CD4-positive, alpha-beta T cell treated with Interleukin-10 for 1 hour (primary cell): ENCODE measurements at regions not wholly inside any gene's neighbourhood (a gene's known extent, or its start where the extent isn't known, plus 50 kb on each side); places are given as distances from the start of the nearest gene placed in this dataset.
"Not testable (repeated sequence)": the region's sequence is repeated elsewhere in the genome, so short reads cannot be mapped to it uniquely, and the experiment has no call there.

ENCODE experiments used
- DNase-seq: peaks from one replicate; pipeline ENCODE4 v3.0.0-alpha.2; 2020

DNA sequence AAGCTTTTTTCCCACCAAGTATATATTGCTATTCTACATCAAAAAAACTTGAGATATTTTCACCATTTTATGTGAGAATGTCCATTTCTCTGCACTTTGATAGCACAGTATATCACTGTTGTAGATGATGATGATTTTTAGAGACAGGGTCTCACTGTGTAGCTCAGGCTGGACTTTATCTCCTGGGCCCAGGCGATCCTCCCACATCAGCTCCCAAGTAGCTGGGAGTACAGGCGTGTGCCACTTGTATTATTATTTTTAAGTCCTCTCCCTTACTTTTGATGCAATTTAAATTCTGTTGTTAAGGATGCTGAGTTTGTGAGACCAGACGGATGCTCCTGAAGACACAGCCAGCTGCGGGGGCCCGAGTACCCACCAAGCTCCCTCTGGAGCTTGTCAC is 326.8 kb downstream of the QKI start:
- DNase-seq = no peak

DNA sequence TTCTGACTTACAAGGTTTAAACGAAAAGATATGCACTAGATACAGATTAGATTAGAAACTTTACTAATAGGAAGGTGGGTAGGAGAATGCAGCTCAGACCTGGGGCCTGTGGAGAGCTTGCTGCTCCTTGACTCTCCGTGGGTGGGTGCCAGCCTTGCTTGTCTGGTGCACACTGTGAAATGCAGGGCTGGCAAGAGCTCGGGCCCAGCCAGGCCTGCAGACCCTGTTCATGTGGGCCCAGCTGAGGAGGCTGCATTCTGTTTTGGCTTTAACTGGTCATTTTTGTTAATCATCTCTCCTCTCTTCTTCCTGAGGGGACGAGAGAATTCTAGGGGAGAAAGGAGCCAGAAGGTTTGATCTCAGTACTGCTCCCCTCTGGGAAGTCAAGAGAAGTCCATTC is 325.4 kb downstream of the QKI start:
- no peak for DNase-seq

DNA sequence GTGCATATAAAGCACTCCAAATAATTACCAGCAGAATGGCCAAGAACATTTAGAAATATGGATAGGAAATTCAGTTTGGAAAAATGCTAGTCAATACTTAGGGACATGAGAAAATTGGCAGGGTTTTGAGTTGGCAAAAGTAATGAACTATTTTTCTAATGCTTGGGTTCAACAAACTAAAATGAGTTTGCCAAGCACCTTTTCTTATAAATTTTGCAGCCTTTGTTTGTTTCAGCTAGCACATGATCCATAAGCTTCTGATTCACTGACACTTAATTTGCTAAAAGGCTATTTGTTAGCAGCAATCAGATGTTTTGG is 324.8 kb downstream of the QKI start:
- no peak for DNase-seq

DNA sequence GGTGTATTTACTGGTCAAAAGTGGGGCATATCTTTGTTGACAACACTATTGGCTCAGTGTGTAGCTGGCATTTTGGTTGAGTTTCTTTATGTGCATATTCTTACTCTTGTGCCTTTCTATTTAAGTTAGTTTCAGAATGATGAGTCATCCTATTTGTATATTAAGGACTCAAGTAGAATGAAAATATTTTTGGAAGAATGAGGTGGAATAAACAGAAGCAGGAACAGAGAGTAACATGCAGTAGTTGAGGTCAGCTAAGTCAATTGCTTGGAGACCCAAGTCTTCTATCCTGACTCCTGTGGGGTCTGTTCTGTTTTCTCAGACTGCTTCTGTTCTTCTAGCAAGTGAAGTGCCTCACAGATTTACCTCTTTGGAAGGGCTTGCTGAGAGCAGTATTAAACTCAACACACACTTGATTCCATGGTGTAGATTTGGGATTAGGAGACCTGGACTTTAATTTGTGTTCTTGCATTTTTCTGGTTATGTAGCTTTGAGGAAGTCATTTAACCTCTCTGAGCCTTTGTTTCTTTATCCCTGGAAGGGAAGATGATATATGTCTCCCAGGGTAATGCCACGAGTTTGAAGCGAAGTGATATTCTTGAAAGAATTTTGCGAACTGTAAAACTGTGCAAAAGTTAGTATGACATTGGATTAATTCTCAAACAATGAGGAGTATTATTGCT is 324.3 kb downstream of the QKI start:
- DNase-seq = no peak

DNA sequence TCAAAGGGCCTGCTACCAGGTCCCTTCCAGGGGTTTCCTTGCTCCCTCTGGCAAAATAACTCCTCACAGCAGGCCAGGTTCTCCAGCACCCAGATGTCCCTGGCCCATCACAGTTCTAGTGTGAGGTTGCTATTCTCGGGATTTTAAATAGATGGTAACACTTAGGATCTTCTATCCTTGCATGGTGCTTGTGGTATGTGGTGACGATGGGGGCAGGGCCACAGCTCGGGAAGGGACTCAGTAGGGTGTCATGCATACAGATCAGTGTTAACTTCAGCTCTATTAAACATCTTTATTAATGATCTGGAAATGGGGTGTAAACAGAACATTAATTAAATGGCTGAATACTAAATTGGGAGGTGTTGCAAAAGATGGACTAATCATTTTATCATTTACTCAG is 323.8 kb downstream of the QKI start:
- DNase-seq = no peak

DNA sequence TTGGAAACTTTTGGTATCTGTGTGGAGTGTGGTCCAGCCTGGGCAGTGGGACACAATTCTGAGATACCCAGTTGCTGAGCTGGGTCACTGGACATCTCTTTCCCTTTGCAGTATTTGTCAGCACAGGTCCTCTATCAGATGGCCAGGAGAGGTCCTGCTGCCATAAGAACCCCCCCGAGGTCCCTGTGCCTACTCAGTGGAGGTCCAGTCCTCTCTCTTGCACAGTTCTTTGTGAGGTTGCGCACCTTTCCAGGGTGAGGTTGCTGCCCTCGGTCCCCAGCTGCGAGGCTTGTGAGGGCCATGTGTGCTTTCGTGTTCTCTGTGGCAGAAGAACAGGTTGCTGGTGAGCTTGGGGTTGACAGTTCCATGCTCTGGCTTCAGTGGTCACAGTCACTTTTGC is 320.6 kb downstream of the QKI start:
- DNase-seq = no peak

DNA sequence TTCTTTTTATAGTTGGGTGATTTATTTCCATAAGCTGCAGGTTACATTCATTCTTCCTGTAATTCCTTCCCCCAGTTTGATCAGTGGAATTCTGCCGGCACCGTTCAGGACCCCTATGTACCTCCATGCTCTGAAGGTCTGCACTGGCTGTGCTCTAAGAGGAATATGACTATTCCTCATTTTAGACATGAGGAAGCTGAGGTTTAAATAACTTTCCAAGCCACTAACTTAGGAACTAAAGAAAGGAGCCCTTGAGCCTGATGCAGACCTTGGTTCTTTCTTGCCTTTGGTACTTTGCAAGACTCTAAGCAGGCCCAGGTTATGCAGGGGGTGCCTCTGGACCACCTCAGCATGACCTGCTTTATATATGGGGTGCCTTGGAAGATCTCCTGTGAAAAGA is 318.5 kb downstream of the QKI start:
- DNase-seq = no peak

DNA sequence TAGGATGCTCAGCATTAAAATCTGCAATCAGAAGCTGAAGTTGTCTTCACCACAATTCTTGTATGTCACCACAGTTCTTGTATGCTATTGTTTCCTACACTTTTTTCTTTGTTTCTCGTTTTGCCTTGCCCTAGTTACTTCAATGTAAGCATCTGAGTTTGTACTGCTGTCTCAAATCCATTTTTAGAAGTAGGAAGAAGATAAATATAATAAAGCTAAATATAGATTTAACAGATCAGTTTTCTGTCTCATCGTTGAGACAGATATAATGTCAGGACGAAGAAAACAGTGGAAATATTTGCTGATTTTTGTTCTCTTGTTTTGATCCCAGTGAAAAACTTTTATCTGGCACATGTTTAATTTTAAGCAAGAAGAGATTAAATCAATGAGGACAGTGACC is 318.0 kb downstream of the QKI start:
- no peak for DNase-seq

DNA sequence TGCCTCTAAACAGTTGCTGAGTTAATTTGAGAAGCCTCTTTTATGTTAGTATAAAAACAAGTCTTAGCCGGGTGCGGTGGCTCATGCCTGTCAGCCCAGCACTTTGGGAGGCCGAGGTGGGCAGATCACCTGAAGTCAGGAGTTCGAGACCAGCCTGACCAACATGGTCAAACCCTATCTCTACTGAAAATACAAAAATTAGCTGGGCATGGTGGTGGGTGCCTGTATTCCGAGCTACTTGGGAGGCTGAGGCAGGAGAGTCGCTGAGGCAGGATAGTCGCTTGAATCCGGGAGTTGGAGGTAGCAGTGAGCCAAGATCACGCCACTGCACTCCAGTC is 317.5 kb downstream of the QKI start:
- DNase-seq = not testable (repeated sequence)

DNA sequence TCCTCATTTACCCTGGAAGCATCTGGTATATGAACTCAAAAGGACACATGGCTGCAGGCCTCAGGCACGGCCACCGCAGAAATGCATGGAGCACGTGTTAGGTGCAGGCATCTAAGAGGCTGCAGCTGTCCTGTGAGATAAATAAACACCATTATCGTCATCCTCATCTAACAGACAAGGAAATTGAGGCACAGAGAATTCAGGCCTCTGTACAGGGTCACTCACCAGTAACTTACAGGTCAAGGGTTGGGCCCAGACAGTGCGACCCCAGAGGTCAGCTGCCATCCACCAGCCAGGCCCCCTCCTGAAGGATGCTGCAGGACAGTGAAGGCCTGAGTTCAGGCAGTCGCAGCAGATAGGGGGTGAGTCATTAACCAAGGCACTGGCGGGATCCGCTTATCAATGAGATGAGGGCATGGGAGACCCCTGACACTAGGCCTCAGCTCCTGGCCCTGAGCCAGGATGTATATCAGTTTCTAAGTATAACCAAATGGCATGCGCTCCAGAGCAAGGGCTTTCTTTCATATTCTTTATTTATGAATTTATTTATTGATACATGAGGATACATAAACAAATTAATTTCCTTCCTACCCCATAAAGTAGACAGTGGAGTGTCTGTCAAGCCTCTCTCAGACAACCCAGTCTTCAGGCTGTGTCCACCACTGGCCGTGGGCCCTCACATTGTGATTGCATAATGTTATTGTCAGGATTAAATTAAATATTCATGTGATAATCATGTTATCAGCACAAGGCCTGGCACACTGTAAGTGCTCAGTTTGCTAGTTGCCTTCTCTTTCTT is 316.9 kb downstream of the QKI start:
- no peak for DNase-seq

DNA sequence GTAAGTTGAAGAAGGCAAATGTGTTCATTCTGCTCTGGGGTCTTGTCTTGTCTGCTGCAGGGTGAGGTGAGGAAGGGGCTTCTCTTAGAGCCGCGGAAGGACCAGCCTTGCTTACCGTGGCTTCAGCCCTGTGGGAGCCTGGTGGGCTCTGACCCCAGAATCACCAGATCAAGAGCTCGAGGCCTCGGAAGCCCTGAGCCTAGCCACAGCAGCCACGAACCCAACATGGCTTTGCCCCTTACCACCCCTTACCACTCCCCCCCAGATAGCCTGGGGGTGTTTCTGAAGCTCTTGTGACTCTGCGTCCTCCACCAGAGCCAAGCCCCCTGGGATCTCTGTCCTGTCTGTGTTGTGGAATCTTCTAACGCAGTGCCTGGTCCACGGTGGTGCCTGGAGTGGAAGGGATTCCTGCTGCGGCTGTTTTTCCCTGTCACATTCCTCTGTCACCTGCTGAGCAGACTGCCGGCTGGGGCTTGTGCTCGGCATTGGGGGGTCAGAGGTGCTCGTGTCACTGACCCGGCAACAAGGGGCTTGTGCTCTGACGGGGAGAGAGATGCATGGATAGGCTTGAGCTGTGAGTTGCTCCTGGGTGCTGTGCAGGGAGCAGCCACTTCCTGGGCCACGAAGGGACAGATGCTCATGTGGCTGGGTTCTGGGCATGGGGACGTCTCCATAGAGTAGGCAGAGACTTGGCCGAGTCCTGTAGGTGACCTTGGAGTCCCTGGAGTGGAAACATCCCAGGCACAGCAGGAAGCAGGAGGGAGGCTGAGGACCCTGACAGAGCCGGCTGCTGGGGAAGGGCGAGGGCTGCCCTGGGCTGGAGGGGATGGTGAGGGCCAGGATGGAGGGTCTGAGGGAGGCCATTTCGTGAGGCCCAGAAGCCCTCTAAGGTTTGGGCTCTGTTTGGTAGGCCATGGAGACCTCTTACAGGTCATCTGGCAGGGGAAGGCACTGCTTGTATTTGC is 316.0 kb downstream of the QKI start:
- no peak for DNase-seq

DNA sequence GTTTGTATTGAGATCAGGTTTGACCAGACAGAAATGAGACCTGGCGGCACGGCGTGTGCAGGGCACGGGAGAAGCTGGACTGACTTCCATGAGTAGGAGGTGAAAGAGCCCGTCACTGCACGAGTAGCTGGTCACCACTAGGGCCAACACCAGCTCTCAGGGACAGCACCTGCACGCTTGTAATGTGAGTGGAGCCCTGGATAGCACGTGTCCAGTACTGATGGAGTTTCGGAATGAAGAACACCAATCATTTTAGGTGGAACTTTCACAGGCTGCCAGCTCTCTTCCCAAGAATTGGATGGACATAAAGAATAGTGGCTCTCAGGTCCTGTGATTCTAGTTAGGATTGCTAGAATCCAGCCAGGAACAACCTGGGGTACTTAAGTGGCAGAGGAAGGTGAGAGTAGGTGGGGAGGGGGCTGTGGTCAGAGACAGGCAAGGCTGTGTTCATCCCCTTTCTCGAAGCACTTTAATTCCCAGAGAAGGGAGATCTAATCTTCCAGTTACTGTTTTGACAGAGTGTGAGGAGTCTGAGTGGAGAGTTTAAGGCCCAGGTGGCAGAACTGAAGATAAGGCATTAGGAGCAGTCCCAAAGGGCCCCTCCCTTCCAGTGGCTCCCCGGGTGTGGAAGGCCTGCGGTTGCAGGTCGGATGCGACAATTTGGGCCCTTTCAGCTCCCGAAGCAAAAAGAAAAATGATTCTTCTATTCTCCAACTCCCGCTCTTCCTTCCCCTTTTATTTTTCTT is 314.8 kb downstream of the QKI start:
- no peak for DNase-seq

DNA sequence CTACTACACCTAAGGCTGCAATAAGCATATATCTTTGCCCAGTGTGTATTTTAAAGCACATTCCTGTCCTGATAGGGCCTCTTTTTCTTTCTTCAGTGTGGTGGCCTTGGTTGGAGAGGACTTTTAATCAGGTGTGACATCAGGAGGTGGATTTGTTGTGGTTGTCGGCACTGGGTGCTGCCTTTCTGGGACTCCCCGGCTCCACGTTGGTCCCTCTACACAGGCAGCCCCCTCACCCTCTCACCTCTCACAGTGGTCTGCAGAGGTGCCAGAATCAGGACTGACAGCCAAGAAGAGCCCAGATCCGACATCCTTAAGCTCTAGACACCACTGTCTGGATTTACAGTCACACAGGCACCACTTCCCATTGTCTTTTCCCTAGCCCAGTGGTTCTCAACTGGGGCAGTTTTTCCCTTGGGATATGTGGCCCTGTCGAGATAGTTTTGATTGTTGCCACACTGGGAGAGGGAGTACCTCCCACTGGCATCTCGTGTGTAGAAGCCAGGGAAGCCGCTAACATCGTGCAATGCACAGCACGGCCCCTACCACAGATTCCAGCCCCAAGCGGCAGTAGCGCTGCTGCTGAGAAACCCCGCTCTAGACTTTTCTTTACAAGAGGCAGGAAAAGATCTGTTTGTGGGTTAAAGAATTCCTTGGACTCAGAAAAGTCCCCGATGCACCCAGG is 314.1 kb downstream of the QKI start:
- no peak for DNase-seq

DNA sequence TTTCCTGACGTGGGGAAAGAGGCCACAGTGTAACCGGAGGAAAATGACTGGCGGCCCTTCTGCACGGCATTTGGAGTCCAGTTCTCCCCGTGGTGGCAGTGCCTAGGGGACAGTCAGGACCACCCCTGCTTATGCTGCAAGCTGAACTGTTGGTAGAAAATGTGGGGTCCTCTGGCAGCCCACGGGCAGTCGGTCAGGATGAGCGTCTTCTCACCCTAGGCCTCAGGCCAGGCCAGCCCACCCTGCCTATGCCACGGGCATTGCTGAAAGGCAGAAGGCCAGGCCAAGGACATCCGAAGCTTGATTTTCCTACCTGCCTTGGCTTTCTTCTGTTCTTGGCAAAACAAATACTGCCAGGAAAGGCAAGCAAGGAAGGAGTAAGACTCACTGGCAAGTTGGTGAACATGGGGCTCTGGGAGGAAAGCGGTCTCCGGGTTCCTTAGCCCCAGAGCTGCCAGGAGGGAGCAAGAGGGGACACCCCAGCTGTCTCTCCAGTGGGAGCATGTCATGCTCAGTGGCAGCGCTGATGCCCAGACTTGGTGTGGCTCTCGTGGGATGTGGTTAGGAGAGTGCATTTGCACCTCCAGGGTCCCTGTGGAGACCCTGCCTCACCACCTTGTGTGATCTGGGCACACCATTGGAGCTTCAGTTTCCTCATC is 311.6 kb downstream of the QKI start:
- no peak for DNase-seq

DNA sequence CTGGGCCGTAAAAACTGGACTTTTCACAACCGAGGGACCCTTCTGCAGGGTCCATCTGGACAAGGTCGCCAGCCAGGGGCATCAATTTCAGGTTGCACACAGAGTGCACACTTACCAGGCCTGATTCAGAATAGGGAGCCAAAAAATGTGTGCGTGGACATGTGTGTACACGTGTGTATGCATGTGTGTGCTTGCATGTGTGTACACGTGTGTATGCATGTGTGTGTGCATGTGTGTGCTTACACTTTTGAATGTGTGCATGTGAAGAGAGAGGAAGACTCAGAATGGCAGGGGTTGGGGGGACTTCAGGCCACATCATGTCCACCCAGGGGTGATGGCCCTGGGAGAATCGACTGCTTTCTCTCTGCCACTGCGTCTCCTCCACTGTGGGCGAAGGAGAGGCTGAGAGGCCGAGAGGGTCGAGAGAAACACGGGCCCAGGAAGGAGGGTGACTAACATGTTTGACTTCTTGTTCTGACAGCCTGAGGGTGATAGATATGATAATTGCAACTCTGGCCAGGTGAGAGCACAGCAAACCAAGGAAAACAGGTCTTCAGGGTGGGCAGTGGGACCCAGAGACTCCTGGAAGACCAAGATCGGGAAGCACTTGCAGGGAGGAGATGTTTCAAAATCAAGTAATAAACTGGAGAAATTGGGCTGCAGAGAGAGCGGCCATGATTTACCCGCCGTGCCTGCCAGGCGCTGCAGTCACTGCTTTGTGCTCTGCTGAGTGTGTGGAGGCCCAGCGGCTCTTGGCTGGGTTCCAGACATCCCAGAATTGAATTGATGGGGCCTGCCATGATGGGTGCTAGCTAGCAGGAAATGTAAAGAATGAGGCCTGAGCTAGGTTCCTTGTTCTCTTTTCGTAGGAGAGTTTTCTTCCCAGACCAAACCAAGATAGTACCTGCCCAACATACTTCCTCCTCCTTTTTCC is 310.8 kb downstream of the QKI start:
- no peak for DNase-seq

DNA sequence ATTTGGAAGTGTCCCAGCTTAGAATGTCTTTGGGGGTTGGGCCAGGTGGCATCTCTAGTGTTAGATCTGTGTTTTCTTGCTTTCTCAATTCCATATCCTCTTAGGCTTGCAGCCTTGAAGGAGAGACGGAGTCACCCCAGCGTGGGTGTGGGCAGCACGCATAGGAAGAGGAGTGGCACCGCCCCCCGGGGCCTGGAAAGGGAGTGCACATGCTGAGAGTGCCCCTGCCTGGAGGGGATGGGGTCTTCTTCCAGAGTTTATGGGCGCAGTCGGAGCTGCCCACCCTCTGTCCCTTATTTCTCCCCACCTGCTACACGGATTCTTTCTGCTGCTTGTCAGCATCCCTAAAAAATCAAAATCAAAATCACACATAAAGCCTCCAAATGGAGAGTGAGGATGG is 309.7 kb downstream of the QKI start:
- DNase-seq = no peak

DNA sequence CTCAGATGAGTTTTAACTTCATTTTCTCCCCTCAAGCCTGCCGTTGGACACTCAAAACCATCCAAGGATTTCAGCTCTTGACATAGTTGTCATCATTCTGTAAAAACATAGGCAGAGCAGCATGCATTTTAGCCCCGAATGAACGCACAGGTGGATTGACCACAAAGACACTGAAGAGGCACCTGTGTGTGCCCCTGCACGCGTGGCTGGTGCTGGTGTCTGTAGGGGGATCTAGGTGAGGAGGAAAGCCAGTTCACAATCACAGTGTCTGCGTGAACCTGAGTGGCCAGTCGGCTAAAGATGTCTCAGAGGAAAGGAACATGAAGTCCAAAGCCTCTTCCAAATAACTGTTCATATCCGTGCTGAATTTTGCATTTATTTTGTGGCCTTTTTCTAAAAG is 309.2 kb downstream of the QKI start:
- DNase-seq = no peak

DNA sequence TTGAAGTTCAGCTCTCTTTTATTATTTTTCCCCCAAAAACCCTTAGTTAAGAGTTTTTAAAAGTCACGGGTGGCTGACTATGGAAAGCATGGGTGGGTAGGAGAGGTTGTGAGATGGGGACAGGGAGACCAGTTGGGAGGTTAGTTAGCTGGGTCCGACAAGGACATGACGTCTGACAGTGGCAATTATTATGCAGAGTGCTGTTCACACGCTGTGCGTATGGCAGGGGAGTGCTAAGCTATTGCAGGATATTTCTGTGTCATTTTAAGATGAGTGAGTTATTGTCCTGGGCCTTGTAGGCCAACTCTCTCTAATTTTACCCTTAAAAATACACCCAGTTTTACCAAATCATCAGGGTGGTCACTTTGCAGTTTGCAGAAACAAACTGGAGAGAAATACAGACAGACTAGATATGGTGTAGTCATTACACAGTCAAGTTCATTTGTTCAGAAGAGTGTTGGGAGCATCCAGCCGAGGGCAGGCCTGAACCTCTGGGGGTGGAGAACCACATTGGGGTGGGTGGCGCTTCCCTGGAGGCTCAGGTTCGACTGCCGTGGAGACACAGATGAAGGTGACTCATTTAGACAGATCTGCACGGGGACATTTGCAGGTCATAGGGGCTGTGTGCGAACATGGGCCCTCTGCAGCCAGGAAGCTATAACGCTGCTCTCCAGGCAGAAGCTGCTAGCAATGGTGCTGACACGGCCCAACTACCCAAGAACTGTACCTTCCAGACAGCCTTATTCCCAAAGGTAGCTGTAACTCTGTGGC is 307.6 kb downstream of the QKI start:
- DNase-seq = no peak

DNA sequence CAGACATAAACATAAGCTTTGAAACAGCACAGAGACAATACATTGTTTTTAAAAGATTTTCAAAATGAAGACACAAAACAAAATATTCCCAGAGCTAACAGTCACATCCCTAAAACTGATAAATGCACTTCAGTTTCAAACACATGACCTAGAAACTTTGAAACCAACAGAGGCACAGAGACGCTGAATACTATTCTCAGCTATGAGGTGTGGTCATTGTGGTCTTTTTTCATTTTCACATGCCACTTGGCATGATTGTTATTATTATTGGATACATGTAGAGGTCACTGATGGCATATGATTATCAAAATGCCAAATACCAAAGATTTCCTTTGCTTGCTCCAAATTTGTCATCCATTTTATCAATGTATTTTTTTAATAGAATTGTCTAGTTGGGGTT is 306.9 kb downstream of the QKI start:
- DNase-seq = no peak
